K562 (cell line): ENCODE measurements at regions not wholly inside any gene's neighbourhood (a gene's known extent, or its start where the extent isn't known, plus 50 kb on each side); places are given as distances from the start of the nearest gene placed in this dataset.

Experiments
- FOSL1 ChIP-seq: fragments of 200-800 bp; sonication (Bioruptor generic); conservative IDR thresholded peaks from 2 replicates; pipeline ENCODE4 v1.6.1; 2016; ENCODE audit warnings: missing genetic modification characterization, missing compliant biosample characterization
- ZNF224 ChIP-seq: sonication (generic); formaldehyde crosslinking; IDR thresholded peaks from 2 replicates; pipeline ENCODE4 v1.8.0; 2022; ENCODE audit warnings: mild to moderate bottlenecking, missing genetic modification reagents
- TF ChIP-seq, protein P1 (sequence below): sonication (generic); formaldehyde crosslinking; IDR thresholded peaks from 2 replicates; pipeline ENCODE4 v1.8.0; 2022; ENCODE audit warnings: mild to moderate bottlenecking, low read depth, missing genetic modification reagents
- TF ChIP-seq, protein P2 (sequence below): sonication (generic); formaldehyde crosslinking; IDR thresholded peaks from 2 replicates; pipeline ENCODE4 v1.8.1; 2023; ENCODE audit warnings: missing genetic modification reagents, mild to moderate bottlenecking, borderline replicate concordance

DNA sequence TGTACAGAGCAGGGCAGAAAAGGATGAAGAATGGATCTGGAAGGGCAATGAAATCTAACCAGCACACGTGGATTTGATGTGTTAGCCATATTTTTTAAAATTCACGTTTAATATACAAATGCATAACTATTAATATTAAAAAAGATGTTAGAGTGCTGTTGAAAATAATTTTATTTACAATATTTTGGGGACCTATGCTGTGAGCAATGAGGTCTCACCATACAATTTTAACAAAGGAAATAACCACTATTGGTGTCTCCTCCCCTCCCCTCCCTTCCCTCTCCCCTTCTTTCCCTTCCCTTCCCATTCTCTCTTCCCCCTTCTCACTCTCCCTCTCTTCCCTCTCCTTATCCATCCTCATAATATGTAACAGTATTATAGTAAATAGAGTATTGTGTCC is 64.2 kb upstream of the GPR139 start:
- TF ChIP-seq FOSL1 (tag) (no peak), ZNF224 (CRISPR knock-in tag) (no peak)
- TF ChIP-seq, protein P1, sequence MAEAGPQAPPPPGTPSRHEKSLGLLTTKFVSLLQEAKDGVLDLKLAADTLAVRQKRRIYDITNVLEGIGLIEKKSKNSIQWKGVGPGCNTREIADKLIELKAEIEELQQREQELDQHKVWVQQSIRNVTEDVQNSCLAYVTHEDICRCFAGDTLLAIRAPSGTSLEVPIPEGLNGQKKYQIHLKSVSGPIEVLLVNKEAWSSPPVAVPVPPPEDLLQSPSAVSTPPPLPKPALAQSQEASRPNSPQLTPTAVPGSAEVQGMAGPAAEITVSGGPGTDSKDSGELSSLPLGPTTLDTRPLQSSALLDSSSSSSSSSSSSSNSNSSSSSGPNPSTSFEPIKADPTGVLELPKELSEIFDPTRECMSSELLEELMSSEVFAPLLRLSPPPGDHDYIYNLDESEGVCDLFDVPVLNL (CRISPR knock-in tag) = no peak
- TF ChIP-seq, protein P2, sequence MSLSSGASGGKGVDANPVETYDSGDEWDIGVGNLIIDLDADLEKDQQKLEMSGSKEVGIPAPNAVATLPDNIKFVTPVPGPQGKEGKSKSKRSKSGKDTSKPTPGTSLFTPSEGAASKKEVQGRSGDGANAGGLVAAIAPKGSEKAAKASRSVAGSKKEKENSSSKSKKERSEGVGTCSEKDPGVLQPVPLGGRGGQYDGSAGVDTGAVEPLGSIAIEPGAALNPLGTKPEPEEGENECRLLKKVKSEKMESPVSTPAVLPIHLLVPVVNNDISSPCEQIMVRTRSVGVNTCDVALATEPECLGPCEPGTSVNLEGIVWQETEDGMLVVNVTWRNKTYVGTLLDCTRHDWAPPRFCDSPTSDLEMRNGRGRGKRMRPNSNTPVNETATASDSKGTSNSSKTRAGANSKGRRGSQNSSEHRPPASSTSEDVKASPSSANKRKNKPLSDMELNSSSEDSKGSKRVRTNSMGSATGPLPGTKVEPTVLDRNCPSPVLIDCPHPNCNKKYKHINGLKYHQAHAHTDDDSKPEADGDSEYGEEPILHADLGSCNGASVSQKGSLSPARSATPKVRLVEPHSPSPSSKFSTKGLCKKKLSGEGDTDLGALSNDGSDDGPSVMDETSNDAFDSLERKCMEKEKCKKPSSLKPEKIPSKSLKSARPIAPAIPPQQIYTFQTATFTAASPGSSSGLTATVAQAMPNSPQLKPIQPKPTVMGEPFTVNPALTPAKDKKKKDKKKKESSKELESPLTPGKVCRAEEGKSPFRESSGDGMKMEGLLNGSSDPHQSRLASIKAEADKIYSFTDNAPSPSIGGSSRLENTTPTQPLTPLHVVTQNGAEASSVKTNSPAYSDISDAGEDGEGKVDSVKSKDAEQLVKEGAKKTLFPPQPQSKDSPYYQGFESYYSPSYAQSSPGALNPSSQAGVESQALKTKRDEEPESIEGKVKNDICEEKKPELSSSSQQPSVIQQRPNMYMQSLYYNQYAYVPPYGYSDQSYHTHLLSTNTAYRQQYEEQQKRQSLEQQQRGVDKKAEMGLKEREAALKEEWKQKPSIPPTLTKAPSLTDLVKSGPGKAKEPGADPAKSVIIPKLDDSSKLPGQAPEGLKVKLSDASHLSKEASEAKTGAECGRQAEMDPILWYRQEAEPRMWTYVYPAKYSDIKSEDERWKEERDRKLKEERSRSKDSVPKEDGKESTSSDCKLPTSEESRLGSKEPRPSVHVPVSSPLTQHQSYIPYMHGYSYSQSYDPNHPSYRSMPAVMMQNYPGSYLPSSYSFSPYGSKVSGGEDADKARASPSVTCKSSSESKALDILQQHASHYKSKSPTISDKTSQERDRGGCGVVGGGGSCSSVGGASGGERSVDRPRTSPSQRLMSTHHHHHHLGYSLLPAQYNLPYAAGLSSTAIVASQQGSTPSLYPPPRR = no peak
